ENCODE measurements at regions not wholly inside any gene's neighbourhood (a gene's known extent, or its start where the extent isn't known, plus 50 kb on each side); places are given as distances from the start of the nearest gene placed in this dataset.

DNA sequence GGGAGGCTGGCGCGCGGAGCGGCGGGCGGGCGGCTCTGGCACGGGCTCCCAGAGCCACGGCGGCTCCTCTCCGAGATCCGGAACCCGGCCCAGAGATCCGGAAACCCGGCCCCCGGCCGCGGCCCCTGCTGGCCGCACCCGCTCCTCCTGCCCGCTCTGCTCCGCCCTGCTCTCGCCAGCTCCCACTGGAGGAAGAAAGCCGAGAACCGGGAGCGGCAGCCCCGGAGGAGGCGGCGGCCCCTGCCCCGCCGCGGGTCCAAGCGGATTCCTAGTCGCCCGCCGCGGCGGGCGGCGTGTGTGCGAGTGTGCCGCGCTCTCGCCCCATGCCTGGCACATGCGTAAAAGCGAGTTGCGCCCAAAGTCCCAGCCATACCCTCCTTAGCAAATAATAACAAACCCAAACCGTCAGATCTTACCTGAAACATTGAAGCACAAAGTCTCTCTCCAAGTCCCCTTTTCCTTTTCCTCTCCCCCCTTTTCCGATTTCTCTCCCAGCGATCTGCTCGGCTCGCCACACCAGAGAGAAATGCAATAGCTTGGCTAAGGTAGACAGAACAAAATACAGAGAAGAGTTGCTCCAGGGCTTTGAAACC, 108.7 kb upstream of the KCTD1 start:
- peak; percentile 61 for ATAC-seq
- TF ChIP-seq ZNF8 (CRISPR knock-in tag; IDR thresholded peaks at IDR 0.05) (peak; percentile 28; the same call in 1 of the 2 replicates), ZFP3 (CRISPR knock-in tag; IDR thresholded peaks at IDR 0.05) (peak; percentile 56; the same call in 1 of the 2 replicates), ESRRG (CRISPR knock-in tag; IDR thresholded peaks at IDR 0.05) (no peak)

- ATAC-seq = peak; percentile 19
- TF ChIP-seq ESRRG (CRISPR knock-in tag; IDR thresholded peaks at IDR 0.05) = no peak
- no peak for TF ChIP-seq RARB (CRISPR knock-in tag; IDR thresholded peaks at IDR 0.05)
- no peak for TF ChIP-seq CSRNP3 (CRISPR knock-in tag; IDR thresholded peaks at IDR 0.05)
- TF ChIP-seq, protein P1, sequence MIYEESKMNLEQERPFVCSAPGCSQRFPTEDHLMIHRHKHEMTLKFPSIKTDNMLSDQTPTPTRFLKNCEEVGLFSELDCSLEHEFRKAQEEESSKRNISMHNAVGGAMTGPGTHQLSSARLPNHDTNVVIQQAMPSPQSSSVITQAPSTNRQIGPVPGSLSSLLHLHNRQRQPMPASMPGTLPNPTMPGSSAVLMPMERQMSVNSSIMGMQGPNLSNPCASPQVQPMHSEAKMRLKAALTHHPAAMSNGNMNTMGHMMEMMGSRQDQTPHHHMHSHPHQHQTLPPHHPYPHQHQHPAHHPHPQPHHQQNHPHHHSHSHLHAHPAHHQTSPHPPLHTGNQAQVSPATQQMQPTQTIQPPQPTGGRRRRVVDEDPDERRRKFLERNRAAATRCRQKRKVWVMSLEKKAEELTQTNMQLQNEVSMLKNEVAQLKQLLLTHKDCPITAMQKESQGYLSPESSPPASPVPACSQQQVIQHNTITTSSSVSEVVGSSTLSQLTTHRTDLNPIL (CRISPR knock-in tag; IDR thresholded peaks at IDR 0.05; ENCODE audit: low read depth) = no peak
- TF ChIP-seq SNAI2 (CRISPR knock-in tag; IDR thresholded peaks at IDR 0.05) = no peak
- TF ChIP-seq ARNTL (CRISPR knock-in tag; IDR thresholded peaks at IDR 0.05; ENCODE audit: borderline replicate concordance, low read depth) = no peak
- no peak for TF ChIP-seq GLIS3 (CRISPR knock-in tag; IDR thresholded peaks at IDR 0.05)
- TF ChIP-seq OSR1 (CRISPR knock-in tag; IDR thresholded peaks at IDR 0.05) = no peak
- TF ChIP-seq, protein P2, sequence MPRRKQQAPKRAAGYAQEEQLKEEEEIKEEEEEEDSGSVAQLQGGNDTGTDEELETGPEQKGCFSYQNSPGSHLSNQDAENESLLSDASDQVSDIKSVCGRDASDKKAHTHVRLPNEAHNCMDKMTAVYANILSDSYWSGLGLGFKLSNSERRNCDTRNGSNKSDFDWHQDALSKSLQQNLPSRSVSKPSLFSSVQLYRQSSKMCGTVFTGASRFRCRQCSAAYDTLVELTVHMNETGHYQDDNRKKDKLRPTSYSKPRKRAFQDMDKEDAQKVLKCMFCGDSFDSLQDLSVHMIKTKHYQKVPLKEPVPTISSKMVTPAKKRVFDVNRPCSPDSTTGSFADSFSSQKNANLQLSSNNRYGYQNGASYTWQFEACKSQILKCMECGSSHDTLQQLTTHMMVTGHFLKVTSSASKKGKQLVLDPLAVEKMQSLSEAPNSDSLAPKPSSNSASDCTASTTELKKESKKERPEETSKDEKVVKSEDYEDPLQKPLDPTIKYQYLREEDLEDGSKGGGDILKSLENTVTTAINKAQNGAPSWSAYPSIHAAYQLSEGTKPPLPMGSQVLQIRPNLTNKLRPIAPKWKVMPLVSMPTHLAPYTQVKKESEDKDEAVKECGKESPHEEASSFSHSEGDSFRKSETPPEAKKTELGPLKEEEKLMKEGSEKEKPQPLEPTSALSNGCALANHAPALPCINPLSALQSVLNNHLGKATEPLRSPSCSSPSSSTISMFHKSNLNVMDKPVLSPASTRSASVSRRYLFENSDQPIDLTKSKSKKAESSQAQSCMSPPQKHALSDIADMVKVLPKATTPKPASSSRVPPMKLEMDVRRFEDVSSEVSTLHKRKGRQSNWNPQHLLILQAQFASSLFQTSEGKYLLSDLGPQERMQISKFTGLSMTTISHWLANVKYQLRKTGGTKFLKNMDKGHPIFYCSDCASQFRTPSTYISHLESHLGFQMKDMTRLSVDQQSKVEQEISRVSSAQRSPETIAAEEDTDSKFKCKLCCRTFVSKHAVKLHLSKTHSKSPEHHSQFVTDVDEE (CRISPR knock-in tag; IDR thresholded peaks at IDR 0.05) = no peak
- TF ChIP-seq ZNF8 (CRISPR knock-in tag; IDR thresholded peaks at IDR 0.05) = no peak
- no peak for TF ChIP-seq ZNF70 (CRISPR knock-in tag; IDR thresholded peaks at IDR 0.05)
- TF ChIP-seq, protein P3, sequence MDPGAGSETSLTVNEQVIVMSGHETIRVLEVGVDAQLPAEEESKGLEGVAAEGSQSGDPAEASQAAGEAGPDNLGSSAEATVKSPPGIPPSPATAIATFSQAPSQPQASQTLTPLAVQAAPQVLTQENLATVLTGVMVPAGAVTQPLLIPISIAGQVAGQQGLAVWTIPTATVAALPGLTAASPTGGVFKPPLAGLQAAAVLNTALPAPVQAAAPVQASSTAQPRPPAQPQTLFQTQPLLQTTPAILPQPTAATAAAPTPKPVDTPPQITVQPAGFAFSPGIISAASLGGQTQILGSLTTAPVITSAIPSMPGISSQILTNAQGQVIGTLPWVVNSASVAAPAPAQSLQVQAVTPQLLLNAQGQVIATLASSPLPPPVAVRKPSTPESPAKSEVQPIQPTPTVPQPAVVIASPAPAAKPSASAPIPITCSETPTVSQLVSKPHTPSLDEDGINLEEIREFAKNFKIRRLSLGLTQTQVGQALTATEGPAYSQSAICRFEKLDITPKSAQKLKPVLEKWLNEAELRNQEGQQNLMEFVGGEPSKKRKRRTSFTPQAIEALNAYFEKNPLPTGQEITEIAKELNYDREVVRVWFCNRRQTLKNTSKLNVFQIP (CRISPR knock-in tag; IDR thresholded peaks at IDR 0.05; ENCODE audit: borderline replicate concordance, low read depth) = no peak
- no peak for TF ChIP-seq ISL1 (CRISPR knock-in tag; IDR thresholded peaks at IDR 0.05)
- TF ChIP-seq ZC3H10 (CRISPR knock-in tag; IDR thresholded peaks at IDR 0.05) = no peak
- TF ChIP-seq PPARA (CRISPR knock-in tag; IDR thresholded peaks at IDR 0.05; ENCODE audit: borderline replicate concordance) = no peak
- no peak for TF ChIP-seq PATZ1 (CRISPR knock-in tag; IDR thresholded peaks at IDR 0.05; ENCODE audit: borderline replicate concordance)
These were observed 108.1 kb upstream of the KCTD1 start for GRCh38 chr18:26656431-26656943.

- ATAC-seq = peak; percentile 88
- TF ChIP-seq ISL1 (CRISPR knock-in tag; IDR thresholded peaks at IDR 0.05) (no peak), CSRNP3 (CRISPR knock-in tag; IDR thresholded peaks at IDR 0.05) (no peak), ZNF70 (CRISPR knock-in tag; IDR thresholded peaks at IDR 0.05) (no peak), ZC3H10 (CRISPR knock-in tag; IDR thresholded peaks at IDR 0.05) (no peak), ZFP3 (CRISPR knock-in tag; IDR thresholded peaks at IDR 0.05) (no peak), TCF4 (CRISPR knock-in tag; IDR thresholded peaks at IDR 0.05; ENCODE audit: borderline replicate concordance) (no peak), BACH2 (CRISPR knock-in tag; IDR thresholded peaks at IDR 0.05; ENCODE audit: borderline replicate concordance) (no peak)
- TF ChIP-seq, protein P2 (CRISPR knock-in tag; IDR thresholded peaks at IDR 0.05) = no peak
These were observed 107.4 kb upstream of the KCTD1 start for GRCh38 chr18:26655525-26656430.
